HepG2 (cell line): ENCODE measurements at regions not wholly inside any gene's neighbourhood (a gene's known extent, or its start where the extent isn't known, plus 50 kb on each side); places are given as distances from the start of the nearest gene placed in this dataset.

Experiments used
- ATAC-seq: fragments of 200-7000 bp; cut with Tn5 transposase; 3 replicates; pipeline ENCODE4 v1.9.1; 2020; ENCODE audit warnings: mild to moderate bottlenecking, moderate library complexity
- BruUV-seq: library from RNA; stranded (reverse); fragments of 400-500 nt; replicated peaks from 2 replicates; lab custom pipeline; 2021; lab: Mats Ljungman, UMichigan
- CTCF ChIA-PET: fragments of 300-600 bp; formaldehyde crosslinking; extraction: SDS; loops from one replicate; lab custom pipeline; 2021; ENCODE audit warnings: low total read pairs, inconsistent platforms, low intra/inter-chr PET ratio; lab: Yijun Ruan, JAX
- POLR2A ChIA-PET: fragments of 350-600 bp; sonication (Branson Sonifier 250); formaldehyde crosslinking; loops from one replicate; lab custom pipeline; 2020; ENCODE audit warnings: antibody characterized with exemption, inconsistent platforms; lab: Yijun Ruan, JAX
- DNase-seq: peaks from one replicate; pipeline ENCODE4 v3.0.0-alpha.2; 2015; ENCODE audit warnings: low spot score
- FAIRE-seq: peaks from 3 replicates; lab custom pipeline; 2011; peaks lifted over from hg19 to GRCh38; lab: Jason Lieb, UNC
- H2AFZ ChIP-seq: one replicate; pipeline ENCODE4 v1.6.1; 2011; ENCODE audit warnings: low read length, inconsistent platforms
- H3K27ac ChIP-seq: fragments of 300-600 bp; 3 replicates; pipeline ENCODE4 v1.8.0; 2011; ENCODE audit warnings: mixed run types, mild to moderate bottlenecking, mixed read lengths, low read length, inconsistent platforms; ENCODE audit not compliant: insufficient read depth; ENCODE audit errors: extremely low read length
- H3K27me3 ChIP-seq, 2 experiments: fragments of 200-600 bp in 1 of 2; 2 replicates in 1 of 2; 3 replicates in 1 of 2; pipeline versions ENCODE4 v1.6.0 to v1.8.0; 2011; ENCODE audit warnings: low read length in 2 of 2, mild to moderate bottlenecking in 2 of 2, moderate library complexity in 2 of 2, inconsistent platforms in 1 of 2; ENCODE audit not compliant: insufficient read depth in 2 of 2, control insufficient read depth in 1 of 2
- H3K36me3 ChIP-seq, 2 experiments: fragments of 200-600 bp in 1 of 2; replicated peaks in 1 of 2; 2 replicates in 1 of 2; 3 replicates in 1 of 2; pipeline versions ENCODE4 v1.5.1 to v1.8.0; 2011; ENCODE audit warnings: low read length in 2 of 2, inconsistent platforms in 1 of 2; ENCODE audit not compliant: insufficient read depth in 2 of 2, control insufficient read depth in 1 of 2
- H3K4me1 ChIP-seq: 2 replicates; pipeline ENCODE4 v1.5.1; 2012; ENCODE audit warnings: low read length, inconsistent platforms; ENCODE audit not compliant: insufficient read depth
- H3K4me2 ChIP-seq: 2 replicates; pipeline ENCODE4 v1.6.0; 2011; ENCODE audit warnings: low read depth, low read length, inconsistent platforms
- H3K4me3 ChIP-seq, 3 experiments: fragments of 200-600 bp in 1 of 3; sonication (generic), shearing (Covaris generic) in 1 of 3; replicated peaks in 1 of 3; 2 replicates each; pipeline ENCODE4 v1.5.1; 2011 to 2016; ENCODE audit warnings: low read length in 3 of 3, inconsistent platforms in 2 of 3, low read depth in 2 of 3, mild to moderate bottlenecking in 2 of 3, control low read depth in 1 of 3, mixed read lengths in 1 of 3; ENCODE audit not compliant: insufficient read depth in 1 of 3
- H3K79me2 ChIP-seq: one replicate; pipeline ENCODE4 v1.6.1; 2011; ENCODE audit warnings: low read length, inconsistent platforms; ENCODE audit not compliant: insufficient read depth
- H3K9ac ChIP-seq: 2 replicates; pipeline ENCODE4 v1.6.0; 2011; ENCODE audit warnings: mild to moderate bottlenecking, low read depth, low read length, inconsistent platforms; ENCODE audit not compliant: insufficient read depth
- H3K9me3 ChIP-seq: 2 replicates; pipeline ENCODE4 v1.5.1; 2012; ENCODE audit warnings: mild to moderate bottlenecking, low read length
- H4K20me1 ChIP-seq: 2 replicates; pipeline ENCODE4 v1.6.0; 2011; ENCODE audit warnings: inconsistent platforms, mild to moderate bottlenecking, low read length, moderate library complexity; ENCODE audit not compliant: insufficient read depth
- ADNP ChIP-seq: sonication (generic); formaldehyde crosslinking; IDR thresholded peaks from 2 replicates; pipeline ENCODE4 v1.4.0; 2020; ENCODE audit warnings: missing genetic modification reagents
- BRD4 ChIP-seq: sonication (generic); formaldehyde crosslinking; IDR thresholded peaks from 2 replicates; pipeline ENCODE4 v1.4.0; 2020; ENCODE audit warnings: missing genetic modification reagents
- FOXP1 ChIP-seq, 2 experiments: fragments of 450-650 bp in 1 of 2; IDR thresholded peaks; 2 replicates each; pipeline ENCODE4 v1.6.1; 2017 to 2018; ENCODE audit warnings: antibody characterized with exemption in 1 of 2
- GABPA ChIP-seq, 2 experiments: IDR thresholded peaks; 2 replicates each; pipeline ENCODE4 v1.6.1; 2011 to 2016; ENCODE audit warnings: low read depth in 2 of 2, low read length in 1 of 2, missing biosample characterization in 1 of 2, missing genetic modification characterization in 1 of 2
- GATAD1 ChIP-seq: IDR thresholded peaks from 2 replicates; pipeline ENCODE4 v1.6.1; 2016; ENCODE audit warnings: missing genetic modification reagents, missing compliant biosample characterization
- ISL2 ChIP-seq: sonication (generic); formaldehyde crosslinking; IDR thresholded peaks from 2 replicates; pipeline ENCODE4 v1.5.0; 2020; ENCODE audit warnings: missing genetic modification reagents
- KDM5B ChIP-seq: sonication (generic); formaldehyde crosslinking; IDR thresholded peaks from 2 replicates; pipeline ENCODE4 v1.4.0; 2020; ENCODE audit warnings: missing genetic modification reagents, mild to moderate bottlenecking, borderline replicate concordance
- PPARG ChIP-seq: conservative IDR thresholded peaks from 2 replicates; pipeline ENCODE4 v1.6.1; 2016; ENCODE audit warnings: missing biosample characterization, missing genetic modification reagents
- RNF2 ChIP-seq: fragments of 450-650 bp; conservative IDR thresholded peaks from 2 replicates; pipeline ENCODE4 v1.6.1; 2016; ENCODE audit warnings: low read depth
- SNRNP70 ChIP-seq: fragments of 200-400 bp; formaldehyde crosslinking; IDR thresholded peaks from 2 replicates; pipeline ENCODE4 v1.6.1; 2017; ENCODE audit warnings: mild to moderate bottlenecking, low read depth, low read length, moderate library complexity
- SP4 ChIP-seq: sonication (generic); formaldehyde crosslinking; IDR thresholded peaks from 2 replicates; pipeline ENCODE4 v1.8.1; 2023; ENCODE audit warnings: mild to moderate bottlenecking, missing genetic modification reagents
- TMF1 ChIP-seq: sonication (generic); formaldehyde crosslinking; IDR thresholded peaks from 2 replicates; pipeline ENCODE4 v1.8.1; 2022; ENCODE audit warnings: low read depth, missing genetic modification reagents
- TP53 ChIP-seq: sonication (generic); formaldehyde crosslinking; conservative IDR thresholded peaks from 2 replicates; pipeline ENCODE4 v1.4.0; 2020; ENCODE audit warnings: missing genetic modification reagents
- ZNF143 ChIP-seq: sonication (generic); formaldehyde crosslinking; IDR thresholded peaks from 2 replicates; pipeline ENCODE4 v1.4.0; 2020; ENCODE audit warnings: missing genetic modification reagents
- ZNF24 ChIP-seq: fragments of 450-650 bp; IDR thresholded peaks from 2 replicates; pipeline ENCODE4 v1.6.1; 2017; ENCODE audit warnings: antibody characterized with exemption, mild to moderate bottlenecking
- ZNF337 ChIP-seq: sonication (generic); formaldehyde crosslinking; IDR thresholded peaks from 2 replicates; pipeline ENCODE4 v1.5.1; 2020; ENCODE audit warnings: missing genetic modification reagents, low read depth, mild to moderate bottlenecking, borderline replicate concordance
- ZNF44 ChIP-seq: sonication (generic); formaldehyde crosslinking; IDR thresholded peaks from 2 replicates; pipeline ENCODE4 v1.5.1; 2020; ENCODE audit warnings: mild to moderate bottlenecking, missing genetic modification reagents
- ZNF510 ChIP-seq: sonication (generic); formaldehyde crosslinking; IDR thresholded peaks from 2 replicates; pipeline ENCODE4 v1.4.0; 2020; ENCODE audit warnings: low read depth, mild to moderate bottlenecking, missing genetic modification reagents
- WGBS: methylation state at CpG from one replicate; pipeline ENCODE4 v1.1.6; 2017; ENCODE audit warnings: low lambda C conversion rate; 5-methylcytosine and 5-hydroxymethylcytosine counted together
- in situ Hi-C: cut with HindIII; loops from 2 replicates; pipeline ENCODE4 v1.10.0; 2017; ENCODE audit warnings: low pct_unique_long_range_greater_than_20kb; ENCODE audit not compliant: extremely low pct_ligation_motif_present
- intact Hi-C: fragments of 100-400 bp; cut with micrococcal nuclease; formaldehyde crosslinking; loops from one replicate; pipeline ENCODE4 v1.10.0; 2022; ENCODE audit not compliant: unreplicated experiment
- TF ChIP-seq, protein P1 (sequence below): sonication (generic); formaldehyde crosslinking; IDR thresholded peaks from 2 replicates; pipeline ENCODE4 v1.4.0; 2020; ENCODE audit warnings: missing genetic modification reagents, mild to moderate bottlenecking, borderline replicate concordance
- TF ChIP-seq, protein P2 (sequence below): sonication (generic); formaldehyde crosslinking; IDR thresholded peaks from 2 replicates; pipeline ENCODE4 v1.8.0; 2022; ENCODE audit warnings: missing genetic modification reagents, mild to moderate bottlenecking, moderate library complexity, borderline replicate concordance

DNA sequence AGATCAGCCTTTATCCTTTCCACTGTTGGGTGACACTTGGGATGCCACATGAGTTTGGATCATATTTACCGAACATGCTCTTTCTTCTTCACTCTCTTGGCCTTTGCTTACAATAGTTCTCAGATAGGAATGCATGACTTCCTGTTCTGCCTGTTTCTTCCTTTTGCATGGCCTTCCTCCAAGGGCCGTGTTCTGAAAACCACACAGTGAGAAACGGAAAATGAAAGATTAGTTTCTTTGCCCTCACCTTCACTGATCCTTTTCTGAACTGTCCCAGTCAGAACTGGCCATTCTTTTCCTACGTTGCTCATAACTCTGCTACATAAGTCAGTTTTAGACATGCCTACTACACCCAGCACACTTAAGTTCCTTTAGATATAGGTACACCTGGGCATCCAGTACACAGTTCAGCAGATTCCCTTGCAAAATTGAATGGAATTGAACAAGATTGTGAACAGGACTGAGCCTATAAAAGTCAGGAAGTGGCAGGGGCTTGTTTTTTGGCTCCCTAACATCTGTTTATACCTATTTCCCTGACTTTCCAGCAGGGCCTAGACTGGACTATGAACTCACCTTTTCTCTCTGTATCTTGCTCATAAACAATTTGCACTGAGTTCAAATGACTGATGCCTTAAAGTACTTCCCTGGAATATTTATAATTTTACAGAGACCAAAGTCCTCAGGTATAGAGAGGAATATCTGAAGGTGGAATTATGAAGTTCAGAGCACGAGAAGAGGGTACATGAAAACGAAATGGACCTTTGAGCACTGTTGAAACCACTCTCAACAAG is 186.4 kb upstream of the ST6GAL2 start (continued):
- TF ChIP-seq GABPA (IDR thresholded peaks at IDR 0.05; ENCODE audit: low read depth, low read length), result no peak
- TF ChIP-seq GABPA (CRISPR knock-in tag; IDR thresholded peaks at IDR 0.05; ENCODE audit: low read depth), result no peak
- no peak for TF ChIP-seq ADNP (CRISPR knock-in tag)
- no peak for TF ChIP-seq GATAD1 (CRISPR knock-in tag)
- TF ChIP-seq ISL2 (CRISPR knock-in tag), result no peak
- TF ChIP-seq, protein P1, sequence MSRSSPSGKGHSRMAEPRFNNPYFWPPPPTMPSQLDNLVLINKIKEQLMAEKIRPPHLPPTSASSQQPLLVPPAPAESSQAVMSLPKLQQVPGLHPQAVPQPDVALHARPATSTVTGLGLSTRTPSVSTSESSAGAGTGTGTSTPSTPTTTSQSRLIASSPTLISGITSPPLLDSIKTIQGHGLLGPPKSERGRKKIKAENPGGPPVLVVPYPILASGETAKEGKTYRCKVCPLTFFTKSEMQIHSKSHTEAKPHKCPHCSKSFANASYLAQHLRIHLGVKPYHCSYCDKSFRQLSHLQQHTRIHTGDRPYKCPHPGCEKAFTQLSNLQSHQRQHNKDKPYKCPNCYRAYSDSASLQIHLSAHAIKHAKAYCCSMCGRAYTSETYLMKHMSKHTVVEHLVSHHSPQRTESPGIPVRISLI, result no peak

DNA sequence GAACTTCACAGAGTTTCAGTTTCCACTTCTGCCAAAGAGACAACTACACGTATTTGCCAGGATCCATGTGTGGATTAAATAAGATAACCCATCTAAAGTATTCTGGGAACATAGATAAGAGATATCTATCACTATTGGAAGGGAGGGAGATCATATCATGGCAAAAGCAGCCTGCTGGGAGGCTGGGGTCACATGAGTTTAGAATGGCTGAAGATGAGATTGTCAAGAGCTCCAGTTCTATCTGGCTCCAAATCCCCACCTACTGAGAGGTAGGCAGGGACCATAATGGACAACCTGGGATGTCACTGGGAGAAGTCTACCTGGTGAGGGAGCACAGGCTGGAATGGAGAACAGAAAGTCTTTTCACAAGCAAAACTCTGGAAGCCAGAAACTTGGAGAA is 192.6 kb upstream of the ST6GAL2 start:
- CTCF ChIA-PET, result no interaction called here
- no peak for FAIRE-seq
- BruUV-seq, result no TSS peak
- TF ChIP-seq FOXP1 (IDR thresholded peaks at IDR 0.05) (no peak), FOXP1 (CRISPR knock-in tag; IDR thresholded peaks at IDR 0.05) (no peak), ZNF337 (CRISPR knock-in tag) (no peak), BRD4 (CRISPR knock-in tag) (no peak), ZNF143 (CRISPR knock-in tag) (no peak), ZNF24 (no peak), ZNF44 (CRISPR knock-in tag) (no peak), TMF1 (no peak), SP4 (no peak), SNRNP70 (no peak), PPARG (CRISPR knock-in tag) (no peak), TP53 (CRISPR knock-in tag) (no peak), ZNF510 (CRISPR knock-in tag) (no peak), KDM5B (CRISPR knock-in tag) (no peak), RNF2 (no peak)
- TF ChIP-seq, protein P2, sequence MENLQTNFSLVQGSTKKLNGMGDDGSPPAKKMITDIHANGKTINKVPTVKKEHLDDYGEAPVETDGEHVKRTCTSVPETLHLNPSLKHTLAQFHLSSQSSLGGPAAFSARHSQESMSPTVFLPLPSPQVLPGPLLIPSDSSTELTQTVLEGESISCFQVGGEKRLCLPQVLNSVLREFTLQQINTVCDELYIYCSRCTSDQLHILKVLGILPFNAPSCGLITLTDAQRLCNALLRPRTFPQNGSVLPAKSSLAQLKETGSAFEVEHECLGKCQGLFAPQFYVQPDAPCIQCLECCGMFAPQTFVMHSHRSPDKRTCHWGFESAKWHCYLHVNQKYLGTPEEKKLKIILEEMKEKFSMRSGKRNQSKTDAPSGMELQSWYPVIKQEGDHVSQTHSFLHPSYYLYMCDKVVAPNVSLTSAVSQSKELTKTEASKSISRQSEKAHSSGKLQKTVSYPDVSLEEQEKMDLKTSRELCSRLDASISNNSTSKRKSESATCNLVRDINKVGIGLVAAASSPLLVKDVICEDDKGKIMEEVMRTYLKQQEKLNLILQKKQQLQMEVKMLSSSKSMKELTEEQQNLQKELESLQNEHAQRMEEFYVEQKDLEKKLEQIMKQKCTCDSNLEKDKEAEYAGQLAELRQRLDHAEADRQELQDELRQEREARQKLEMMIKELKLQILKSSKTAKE (CRISPR knock-in tag), result no peak

More for the DNA sequence above, 192.6 kb upstream of the ST6GAL2 start:
- in situ Hi-C loops (no loop called here), intact Hi-C loops (no loop called here)
- Histone ChIP-seq H3K27ac (no peak overlapping the region), H3K4me2 (no peak overlapping the region), H4K20me1 (no peaks in the 10 kb centered on the region), H3K36me3 (no peaks in the 10 kb centered on the region), H3K9me3 (no peaks in the 10 kb centered on the region), H3K79me2 (no peaks in the 10 kb centered on the region), H2AFZ (no peak overlapping the region), H3K4me3 (no peak overlapping the region), H3K4me1 (no peaks in the 10 kb centered on the region), H3K9ac (no peak overlapping the region), H3K27me3 (no peaks in the 10 kb centered on the region)
- 0% methylated on average over 1 of the region's 1 CpG for WGBS
- ATAC-seq, result no peak
- DNase-seq, result no peak
- POLR2A ChIA-PET, result no interaction called here
